IMR-90 (cell line): ENCODE measurements at regions not wholly inside any gene's neighbourhood (a gene's known extent, or its start where the extent isn't known, plus 50 kb on each side); places are given as distances from the start of the nearest gene placed in this dataset.

Source experiments
- ATAC-seq: fragments of 200-7000 bp; cut with Tn5 transposase; 2 replicates; pipeline ENCODE4 v1.9.1; 2020; ENCODE audit warnings: low read depth, mild to moderate bottlenecking, moderate library complexity
- BruUV-seq: library from RNA; stranded (reverse); fragments of 400-500 nt; replicated peaks from 2 replicates; lab custom pipeline; 2021; lab: Mats Ljungman, UMichigan
- CTCF ChIA-PET: fragments of 300-600 bp; formaldehyde crosslinking; extraction: SDS; loops from one replicate; lab custom pipeline; 2021; ENCODE audit warnings: antibody characterized with exemption; lab: Yijun Ruan, JAX
- POLR2A ChIA-PET: fragments of 300-600 bp; sonication (Branson Sonifier 250); formaldehyde crosslinking; loops from one replicate; lab custom pipeline; 2022; ENCODE audit warnings: antibody characterized with exemption; ENCODE audit not compliant: unreplicated experiment; lab: Charles Lee
- DNase-seq: peaks from one replicate; pipeline ENCODE4 v3.0.0; 2013
- H2AFZ ChIP-seq: replicated peaks from 2 replicates; pipeline ENCODE3; 2013; ENCODE audit warnings: low read length, mild to moderate bottlenecking; ENCODE audit not compliant: poor library complexity
- H2AK5ac ChIP-seq: 2 replicates; pipeline ENCODE4 v1.6.1; 2013; ENCODE audit warnings: low read depth, low read length, inconsistent platforms
- H2AK9ac ChIP-seq: replicated peaks from 2 replicates; pipeline ENCODE3; 2013; ENCODE audit warnings: mild to moderate bottlenecking, low read depth, low read length, moderate library complexity; ENCODE audit not compliant: poor library complexity
- H2BK120ac ChIP-seq: 2 replicates; pipeline ENCODE4 v1.6.1; 2013; ENCODE audit warnings: low read depth, low read length, inconsistent platforms
- H2BK15ac ChIP-seq: 3 replicates; pipeline ENCODE4 v1.6.1; 2013; ENCODE audit warnings: low read depth, low read length, inconsistent platforms
- H2BK20ac ChIP-seq: 2 replicates; pipeline ENCODE4 v1.6.1; 2013; ENCODE audit warnings: low read depth, mild to moderate bottlenecking, inconsistent platforms, low read length, moderate library complexity
- H2BK5ac ChIP-seq: 2 replicates; pipeline ENCODE4 v1.6.1; 2013; ENCODE audit warnings: mild to moderate bottlenecking, low read depth, low read length, inconsistent platforms; ENCODE audit not compliant: poor library complexity, severe bottlenecking
- H3K14ac ChIP-seq: replicated peaks from 2 replicates; pipeline ENCODE4 v1.6.1; 2013; ENCODE audit warnings: low read depth, low read length, inconsistent platforms
- H3K18ac ChIP-seq: 2 replicates; pipeline ENCODE4 v1.6.1; 2013; ENCODE audit warnings: low read depth, low read length, control low read depth
- H3K23ac ChIP-seq: 2 replicates; pipeline ENCODE4 v1.6.1; 2013; ENCODE audit warnings: low read depth, low read length, inconsistent platforms
- H3K27ac ChIP-seq: 2 replicates; pipeline ENCODE4 v1.5.1; 2013; ENCODE audit warnings: mild to moderate bottlenecking, control low read depth, low read length; ENCODE audit not compliant: insufficient read depth
- H3K27me3 ChIP-seq: 2 replicates; pipeline ENCODE4 v1.6.1; 2013; ENCODE audit warnings: low read length; ENCODE audit not compliant: control insufficient read depth, insufficient read depth
- H3K36me3 ChIP-seq: 2 replicates; pipeline ENCODE4 v1.6.1; 2013; ENCODE audit warnings: low read length, mixed read lengths; ENCODE audit not compliant: control insufficient read depth, insufficient read depth
- H3K4ac ChIP-seq: 2 replicates; pipeline ENCODE4 v1.6.1; 2013; ENCODE audit warnings: low read depth, low read length, inconsistent platforms
- H3K4me1 ChIP-seq: 2 replicates; pipeline ENCODE4 v1.6.1; 2013; ENCODE audit warnings: low read length, mixed read lengths; ENCODE audit not compliant: control insufficient read depth, insufficient read depth
- H3K4me2 ChIP-seq: 2 replicates; pipeline ENCODE4 v1.6.1; 2013; ENCODE audit warnings: low read depth, mild to moderate bottlenecking, control low read depth, low read length, moderate library complexity
- H3K4me3 ChIP-seq: 2 replicates; pipeline ENCODE4 v1.5.1; 2013; ENCODE audit warnings: low read depth, mild to moderate bottlenecking, control low read depth, low read length, moderate library complexity; ENCODE audit not compliant: insufficient read depth
- H3K56ac ChIP-seq: 2 replicates; pipeline ENCODE4 v1.6.1; 2013; ENCODE audit warnings: low read length, inconsistent platforms; ENCODE audit not compliant: insufficient read depth; ENCODE audit errors: extremely low read depth
- H3K79me1 ChIP-seq, 2 experiments: 2 replicates each; pipeline ENCODE4 v1.6.1; 2013; ENCODE audit warnings: low read length in 2 of 2, inconsistent platforms in 1 of 2, low read depth in 1 of 2
- H3K9ac ChIP-seq: 2 replicates; pipeline ENCODE4 v1.6.1; 2013; ENCODE audit warnings: low read depth, low read length, control low read depth
- H3K9me1 ChIP-seq: 2 replicates; pipeline ENCODE4 v1.6.1; 2013; ENCODE audit warnings: low read length, inconsistent platforms; ENCODE audit not compliant: insufficient read depth
- H3K9me3 ChIP-seq: 2 replicates; pipeline ENCODE4 v1.6.1; 2013; ENCODE audit warnings: low read length; ENCODE audit not compliant: control insufficient read depth, insufficient read depth
- H4K20me1 ChIP-seq: 2 replicates; pipeline ENCODE4 v1.6.1; 2013; ENCODE audit warnings: low read length, inconsistent platforms; ENCODE audit not compliant: insufficient read depth
- H4K5ac ChIP-seq: 2 replicates; pipeline ENCODE4 v1.6.1; 2013; ENCODE audit warnings: mild to moderate bottlenecking, low read depth, low read length, control low read depth
- H4K8ac ChIP-seq, 2 experiments: 2 replicates each; pipeline ENCODE4 v1.6.1; 2013; ENCODE audit warnings: low read depth in 2 of 2, low read length in 2 of 2, control low read depth in 1 of 2, inconsistent platforms in 1 of 2
- H4K91ac ChIP-seq: 2 replicates; pipeline ENCODE4 v1.6.1; 2013; ENCODE audit warnings: low read depth, low read length, inconsistent platforms; ENCODE audit not compliant: insufficient read depth
- BHLHE40 ChIP-seq: fragments of 150-350 bp; IDR thresholded peaks from 2 replicates; pipeline ENCODE4 v1.6.1; 2016; ENCODE audit warnings: mild to moderate bottlenecking, low read depth, low read length
- CEBPB ChIP-seq: IDR thresholded peaks from 2 replicates; pipeline ENCODE4 v1.6.1; 2012; ENCODE audit warnings: low read depth, low read length, improper control_type of control experiment
- MAFK ChIP-seq: IDR thresholded peaks from 2 replicates; pipeline ENCODE4 v1.6.1; 2012; ENCODE audit warnings: low read depth, low read length, improper control_type of control experiment
- MAZ ChIP-seq: IDR thresholded peaks from 2 replicates; pipeline ENCODE4 v1.6.1; 2012; ENCODE audit warnings: low read depth, mild to moderate bottlenecking, low read length, improper control_type of control experiment, moderate library complexity, borderline replicate concordance
- POLR2A ChIP-seq: IDR thresholded peaks from 2 replicates; pipeline ENCODE4 v1.6.1; 2012; ENCODE audit warnings: mild to moderate bottlenecking, low read depth, low read length
- RCOR1 ChIP-seq: IDR thresholded peaks from 2 replicates; pipeline ENCODE4 v1.6.1; 2012; ENCODE audit warnings: mild to moderate bottlenecking, low read length, improper control_type of control experiment; ENCODE audit not compliant: insufficient replicate concordance
- USF2 ChIP-seq: fragments of 150-350 bp; IDR thresholded peaks from 2 replicates; pipeline ENCODE4 v1.6.1; 2017; ENCODE audit warnings: mild to moderate bottlenecking, antibody characterized with exemption, low read length, low read depth
- WGBS, 2 experiments: methylation state at CpG; one replicate each; pipeline versions ENCODE4 v1.1.5 to v1.1.7; 2013; ENCODE audit warnings: missing lambda C conversion rate in 2 of 2; ENCODE audit not compliant: insufficient read length in 1 of 2; ENCODE audit errors: extremely low coverage in 2 of 2; 5-methylcytosine and 5-hydroxymethylcytosine counted together
- dilution Hi-C: fragments of 300-500 bp; cut with HindIII; formaldehyde crosslinking; loops from one replicate; pipeline ENCODE4 v1.14.3; 2018; ENCODE audit warnings: low sequenced_read_pairs; ENCODE audit not compliant: unreplicated experiment
- in situ Hi-C: fragments of 300-500 bp; cut with MboI; formaldehyde crosslinking; loops from 3 replicates; pipeline ENCODE4 v1.14.3; 2019; ENCODE audit warnings: low sequenced_read_pairs, inconsistent platforms, mixed read lengths
- intact Hi-C: fragments of 100-400 bp; cut with micrococcal nuclease; formaldehyde crosslinking; loops from 2 replicates; pipeline ENCODE4 v1.10.0; 2022

DNA sequence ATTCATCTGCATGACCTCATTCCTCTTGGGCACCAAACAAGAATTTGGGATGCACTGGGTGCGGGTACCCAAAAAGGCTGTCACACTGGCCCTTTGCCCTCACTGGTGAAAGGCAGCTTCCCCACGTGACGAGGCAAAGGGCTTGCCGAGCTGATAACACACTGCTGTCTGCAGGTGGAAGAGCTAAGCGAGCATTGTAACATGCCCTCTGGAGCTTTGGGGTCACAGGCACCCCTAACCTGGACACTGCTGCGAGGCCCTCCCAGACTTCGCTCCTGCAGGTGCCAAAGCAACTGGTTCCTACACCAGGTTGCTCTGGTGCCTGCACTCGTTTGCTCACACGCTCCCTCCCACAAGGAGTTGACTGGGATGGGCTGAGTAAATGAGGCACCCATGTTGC, 1595.7 kb downstream of the HACE1 start:
- no peaks in the 10 kb centered on the region for H3K36me3 ChIP-seq
- H4K91ac ChIP-seq = no peak overlapping the region
- DNase-seq (no peak), ATAC-seq (no peak)
- no peaks in the 10 kb centered on the region for H3K27me3 ChIP-seq
- 59% methylated on average over 4 of the region's 9 CpGs; no CpG with 5 or more reads in 1 of the 2 experiments for WGBS, 2 experiments
- no peaks in the 10 kb centered on the region for H4K20me1 ChIP-seq
- ChIA-PET POLR2A (no interaction called here), CTCF (no interaction called here)
- H2BK5ac ChIP-seq = no peak overlapping the region
- in situ Hi-C loops = no loop called here
- peaks cover 6% of the 10 kb centered on the region for H3K9me3 ChIP-seq
- no peak overlapping the region for H3K9ac ChIP-seq
- H3K56ac ChIP-seq = no peak overlapping the region
- H3K9me1 ChIP-seq = no peaks in the 10 kb centered on the region
- no peak overlapping the region for H3K4me3 ChIP-seq
- H2AK5ac ChIP-seq = no peak overlapping the region
- no peak overlapping the region for H3K18ac ChIP-seq
- H4K5ac ChIP-seq = no peak overlapping the region
- H2AFZ ChIP-seq = no peak overlapping the region
- no peak overlapping the region for H4K8ac ChIP-seq
- H3K4me1 ChIP-seq = no peaks in the 10 kb centered on the region
- dilution Hi-C loops = no loop called here
- no peak overlapping the region for H3K27ac ChIP-seq
- intact Hi-C loops = no loop called here
- H3K23ac ChIP-seq = no peak overlapping the region
- no peak overlapping the region for H3K4me2 ChIP-seq
- H3K14ac ChIP-seq = no peak overlapping the region
- no peak overlapping the region for H2AK9ac ChIP-seq
- BruUV-seq = no TSS peak
- TF ChIP-seq POLR2A = no peak
- no peak for TF ChIP-seq BHLHE40
- no peak for TF ChIP-seq CEBPB
- TF ChIP-seq USF2 = no peak
- TF ChIP-seq MAZ = no peak
- TF ChIP-seq MAFK = no peak
- TF ChIP-seq RCOR1 = no peak
- H3K79me1 ChIP-seq = no peaks in the 10 kb centered on the region
- no peak overlapping the region for H3K4ac ChIP-seq
- H2BK20ac ChIP-seq = no peak overlapping the region
- no peak overlapping the region for H2BK120ac ChIP-seq
- H2BK15ac ChIP-seq = no peak overlapping the region
